ENCODE measurements at regions not wholly inside any gene's neighbourhood (a gene's known extent, or its start where the extent isn't known, plus 50 kb on each side); places are given as distances from the start of the nearest gene placed in this dataset.
A peak's percentile ranks its signal among the peaks of the same experiment; 100 is the strongest.

DNA sequence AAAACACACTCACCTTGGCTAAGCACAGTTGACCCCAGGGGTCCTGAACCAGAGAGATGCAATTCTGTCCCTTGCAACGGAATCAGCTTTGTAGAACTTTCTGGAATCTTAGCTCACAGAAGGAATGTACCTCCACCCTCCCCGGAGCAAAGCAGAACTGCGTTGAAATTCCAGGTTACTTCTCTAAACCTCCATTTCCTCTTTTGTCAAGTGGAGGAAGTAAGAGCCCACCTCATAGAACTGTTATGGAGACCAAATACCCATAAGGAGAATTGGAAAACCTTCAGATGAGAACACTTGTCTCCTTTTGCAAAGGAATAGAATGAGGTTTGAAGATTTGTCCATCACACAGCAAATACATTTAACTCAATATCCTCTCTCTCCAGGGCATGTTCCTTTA lies 86.6 kb upstream of the RBBP6 start:
- no peak for DNase-seq
- no peaks in the 10 kb centered on the region for H3K9me3 ChIP-seq (ENCODE audit: severe bottlenecking)
- no peaks in the 10 kb centered on the region for H3K36me3 ChIP-seq
- no peak overlapping the region for H3K4me3 ChIP-seq (ENCODE audit: low read depth, low read length)
- no peak overlapping the region for H3K27ac ChIP-seq
- H3K27me3 ChIP-seq (ENCODE audit: insufficient read depth, low read depth, severe bottlenecking) = no peaks in the 10 kb centered on the region
- TF ChIP-seq, protein P1, sequence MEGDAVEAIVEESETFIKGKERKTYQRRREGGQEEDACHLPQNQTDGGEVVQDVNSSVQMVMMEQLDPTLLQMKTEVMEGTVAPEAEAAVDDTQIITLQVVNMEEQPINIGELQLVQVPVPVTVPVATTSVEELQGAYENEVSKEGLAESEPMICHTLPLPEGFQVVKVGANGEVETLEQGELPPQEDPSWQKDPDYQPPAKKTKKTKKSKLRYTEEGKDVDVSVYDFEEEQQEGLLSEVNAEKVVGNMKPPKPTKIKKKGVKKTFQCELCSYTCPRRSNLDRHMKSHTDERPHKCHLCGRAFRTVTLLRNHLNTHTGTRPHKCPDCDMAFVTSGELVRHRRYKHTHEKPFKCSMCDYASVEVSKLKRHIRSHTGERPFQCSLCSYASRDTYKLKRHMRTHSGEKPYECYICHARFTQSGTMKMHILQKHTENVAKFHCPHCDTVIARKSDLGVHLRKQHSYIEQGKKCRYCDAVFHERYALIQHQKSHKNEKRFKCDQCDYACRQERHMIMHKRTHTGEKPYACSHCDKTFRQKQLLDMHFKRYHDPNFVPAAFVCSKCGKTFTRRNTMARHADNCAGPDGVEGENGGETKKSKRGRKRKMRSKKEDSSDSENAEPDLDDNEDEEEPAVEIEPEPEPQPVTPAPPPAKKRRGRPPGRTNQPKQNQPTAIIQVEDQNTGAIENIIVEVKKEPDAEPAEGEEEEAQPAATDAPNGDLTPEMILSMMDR (IDR thresholded peaks at IDR 0.05; ENCODE audit: low read depth, low read length) = no peak

DNA sequence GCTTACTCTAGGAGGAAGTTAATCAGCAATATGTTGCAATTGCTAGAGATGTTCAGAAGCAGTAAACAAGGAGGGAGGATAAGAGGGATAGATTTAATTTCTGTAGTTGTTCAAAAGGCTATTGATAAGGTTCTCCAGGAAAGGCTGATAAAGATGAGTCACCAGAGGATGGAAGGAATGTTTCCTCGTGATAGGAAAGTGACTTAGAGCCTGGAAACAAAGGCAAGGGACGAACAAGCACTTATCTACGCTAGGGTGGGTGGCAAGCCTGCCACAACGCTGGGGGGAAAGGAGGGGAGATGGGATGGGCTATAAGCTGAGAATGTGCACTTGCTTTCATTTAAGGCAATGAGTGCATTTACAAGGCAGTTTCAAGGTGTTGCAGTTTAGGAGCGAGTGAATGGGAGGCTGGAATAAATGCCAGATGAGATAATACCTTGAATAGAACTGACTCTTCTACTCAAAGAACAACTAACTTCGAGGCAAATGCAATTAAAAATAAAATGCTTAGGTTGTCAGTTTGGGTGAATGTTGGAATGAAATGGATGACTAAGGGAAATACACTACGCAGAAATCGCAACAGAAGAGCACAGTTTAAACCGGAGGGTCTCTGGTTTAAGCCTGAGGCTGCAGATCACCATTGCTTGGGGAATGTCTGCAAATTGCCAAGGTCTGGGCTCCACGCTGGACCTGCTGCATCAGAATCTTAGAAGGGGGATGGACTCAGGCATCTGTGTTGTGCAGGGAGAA lies 76.0 kb upstream of the RBBP6 start:
- DNase-seq = no peak
- H3K27ac ChIP-seq = no peak overlapping the region

DNA sequence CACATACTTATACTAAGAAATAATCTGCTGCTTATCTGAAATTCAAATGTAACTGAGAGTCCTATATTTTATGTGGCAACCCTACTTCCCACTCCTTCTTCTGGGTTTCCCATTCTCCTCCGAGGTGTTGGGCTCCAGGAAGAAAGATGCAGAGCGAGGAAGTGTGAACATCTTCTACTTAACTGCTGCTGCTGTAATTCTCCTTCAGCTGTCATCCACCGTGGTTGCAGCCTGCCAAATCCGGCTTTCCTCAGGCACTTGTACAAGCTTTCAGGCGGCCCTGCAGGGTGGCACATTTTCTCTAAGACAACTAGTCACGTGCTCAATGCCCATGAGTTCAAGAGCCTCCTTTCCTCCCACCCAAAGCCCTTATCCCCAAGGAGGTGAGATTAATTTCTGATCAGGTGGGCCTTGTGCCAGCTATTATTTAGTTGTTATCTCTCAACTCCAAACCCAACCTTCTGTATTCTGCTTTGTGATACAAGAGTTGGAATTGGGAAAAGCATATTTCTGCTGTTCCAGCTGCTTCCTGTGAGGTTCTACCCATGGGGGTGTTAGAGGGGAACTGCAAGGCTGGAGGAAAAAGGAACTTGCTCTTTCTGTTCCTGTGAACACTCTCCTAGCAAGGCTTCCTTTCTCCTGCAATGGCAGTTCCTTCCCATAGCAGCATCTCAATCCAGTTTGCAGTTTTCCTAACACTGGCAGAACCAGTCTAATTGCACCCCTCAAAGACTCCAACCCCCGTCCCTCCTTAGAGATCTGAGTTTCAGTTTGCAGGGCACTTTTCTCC lies 67.6 kb upstream of the RBBP6 start:
- Histone ChIP-seq H3K27ac (no peak overlapping the region), H3K4me3 (ENCODE audit: low read depth, low read length) (no peak overlapping the region), H3K9me3 (ENCODE audit: severe bottlenecking) (peaks cover 11% of the 10 kb centered on the region), H3K36me3 (no peaks in the 10 kb centered on the region), H3K27me3 (ENCODE audit: insufficient read depth, low read depth, severe bottlenecking) (no peaks in the 10 kb centered on the region)
- peak; percentile 64 for DNase-seq
- TF ChIP-seq, protein P1 (IDR thresholded peaks at IDR 0.05; ENCODE audit: low read depth, low read length) = no peak

More for the DNA sequence above, 76.0 kb upstream of the RBBP6 start:
- no peaks in the 10 kb centered on the region for H3K36me3 ChIP-seq
- H3K9me3 ChIP-seq (ENCODE audit: severe bottlenecking) = peaks cover 8% of the 10 kb centered on the region
- no peak overlapping the region for H3K4me3 ChIP-seq (ENCODE audit: low read depth, low read length)
- TF ChIP-seq, protein P1 (IDR thresholded peaks at IDR 0.05; ENCODE audit: low read depth, low read length) = no peak
- H3K27me3 ChIP-seq (ENCODE audit: insufficient read depth, low read depth, severe bottlenecking) = no peaks in the 10 kb centered on the region

DNA sequence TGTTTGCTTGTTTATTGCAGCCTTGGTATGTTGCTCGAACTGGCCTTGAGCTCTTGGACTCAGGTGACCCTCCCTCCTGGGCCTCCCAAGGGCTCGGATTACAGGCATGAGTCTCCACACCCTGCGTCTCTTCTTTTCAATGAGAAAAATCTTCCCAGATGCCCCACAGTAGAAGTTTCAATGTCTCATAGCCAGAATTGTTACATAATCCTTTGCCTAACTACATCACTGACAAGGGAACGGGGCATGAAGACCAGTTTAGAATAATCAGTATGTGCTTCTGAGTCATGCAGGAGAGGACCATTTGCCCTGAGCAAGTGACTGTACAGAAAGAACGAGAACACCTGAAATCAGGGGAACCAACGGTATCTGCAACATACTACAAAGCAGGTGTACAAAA lies 61.9 kb upstream of the RBBP6 start:
- no peak overlapping the region for H3K27ac ChIP-seq
- TF ChIP-seq, protein P1 (IDR thresholded peaks at IDR 0.05; ENCODE audit: low read depth, low read length) = no peak
- no peak overlapping the region for H3K4me3 ChIP-seq (ENCODE audit: low read depth, low read length)
- no peak for DNase-seq
- no peaks in the 10 kb centered on the region for H3K36me3 ChIP-seq
- peaks cover 10% of the 10 kb centered on the region for H3K9me3 ChIP-seq (ENCODE audit: severe bottlenecking)
- H3K27me3 ChIP-seq (ENCODE audit: insufficient read depth, low read depth, severe bottlenecking) = no peaks in the 10 kb centered on the region

DNA sequence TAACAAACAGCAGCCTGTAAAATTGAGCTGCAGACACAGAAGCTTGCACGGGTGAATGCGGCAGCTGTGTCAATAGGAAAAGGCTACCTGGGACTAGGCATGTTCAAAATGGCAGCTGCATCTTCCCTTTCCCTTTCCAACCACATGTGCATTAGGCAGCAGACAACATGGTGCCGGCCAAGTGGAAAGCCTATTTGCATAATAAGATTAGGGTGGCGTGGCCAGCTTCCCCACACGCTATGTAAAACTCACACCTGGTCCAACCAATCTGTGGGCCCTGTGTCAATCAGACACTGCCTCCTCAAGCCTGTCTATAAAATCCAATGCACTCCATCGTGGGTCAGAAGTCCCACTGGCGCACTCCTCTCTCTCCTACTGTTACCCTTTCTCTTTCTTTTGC lies 61.0 kb upstream of the RBBP6 start:
- Histone ChIP-seq H3K4me3 (ENCODE audit: low read depth, low read length) (no peak overlapping the region), H3K36me3 (no peaks in the 10 kb centered on the region), H3K27ac (peak overlapping the region; percentile 39; the same call in 1 of the 2 replicates), H3K9me3 (ENCODE audit: severe bottlenecking) (peaks cover 10% of the 10 kb centered on the region), H3K27me3 (ENCODE audit: insufficient read depth, low read depth, severe bottlenecking) (no peaks in the 10 kb centered on the region)
- TF ChIP-seq, protein P1 (IDR thresholded peaks at IDR 0.05; ENCODE audit: low read depth, low read length) = no peak
- peak; percentile 74 for DNase-seq

Measured in WERI-Rb-1 (cell line).